A549 (cell line): ENCODE measurements at regions not wholly inside any gene's neighbourhood (a gene's known extent, or its start where the extent isn't known, plus 50 kb on each side); places are given as distances from the start of the nearest gene placed in this dataset.

Experiments used
- ATAC-seq, 2 experiments: fragments of 200-7000 bp in 1 of 2; fragments of >200 bp in 1 of 2; cut with Nextera tagmentation in 1 of 2; cut with Tn5 transposase in 1 of 2; 3 replicates each; pipeline versions ENCODE4 v1.8.0 to v1.9.1; 2018 to 2020; ENCODE audit warnings: mild to moderate bottlenecking in 1 of 2, moderate library complexity in 1 of 2
- CTCF ChIA-PET: fragments of 300-600 bp; sonication (Branson Sonifier 250); formaldehyde crosslinking; extraction: SDS; loops from one replicate; lab custom pipeline; 2021; ENCODE audit warnings: antibody characterized with exemption, inconsistent platforms; lab: Yijun Ruan, JAX
- POLR2A ChIA-PET: fragments of 350-600 bp; formaldehyde crosslinking; extraction: SDS; loops from one replicate; lab custom pipeline; 2021; ENCODE audit warnings: antibody characterized with exemption, inconsistent platforms; lab: Yijun Ruan, JAX
- DNase-seq, 2 experiments: peaks; one replicate each; pipeline versions ENCODE4 v3.0.0 to v3.0.0-alpha.2; 2011 to 2016; ENCODE audit warnings: low read depth in 1 of 2, low spot score in 1 of 2
- FAIRE-seq: peaks from 2 replicates; lab custom pipeline; 2011; peaks lifted over from hg19 to GRCh38; lab: Jason Lieb, UNC
- H3K27ac ChIP-seq, 2 experiments: fragments of >200 bp; sonication (Bioruptor Twin); formaldehyde crosslinking; 3 replicates each; pipeline ENCODE4 v1.5.1; 2016 to 2017
- H3K4me1 ChIP-seq: fragments of >200 bp; sonication (Bioruptor Twin); formaldehyde crosslinking; 3 replicates; pipeline ENCODE4 v1.6.1; 2016
- H3K4me2 ChIP-seq: fragments of >200 bp; sonication (Bioruptor Twin); formaldehyde crosslinking; 3 replicates; pipeline ENCODE4 v1.6.1; 2016
- H3K4me3 ChIP-seq: fragments of >200 bp; sonication (Bioruptor Twin); formaldehyde crosslinking; 3 replicates; pipeline ENCODE4 v1.5.1; 2016
- H3K9me3 ChIP-seq: fragments of >200 bp; sonication (Bioruptor Twin); formaldehyde crosslinking; 3 replicates; pipeline ENCODE4 v1.6.1; 2016
- CBX2 ChIP-seq: fragments of 200-600 bp; sonication (generic); IDR thresholded peaks from 2 replicates; pipeline ENCODE4 v1.6.1; 2016; ENCODE audit warnings: low read depth, mild to moderate bottlenecking, borderline replicate concordance
- CEBPB ChIP-seq, 2 experiments: fragments of >200 bp in 1 of 2; sonication (Bioruptor Twin) in 1 of 2; formaldehyde crosslinking in 1 of 2; IDR thresholded peaks; 2 replicates each; pipeline ENCODE4 v1.6.1; 2012 to 2016
- CTCF ChIP-seq: fragments of >200 bp; sonication (Bioruptor Twin); formaldehyde crosslinking; IDR thresholded peaks from 3 replicates; pipeline ENCODE4 v1.5.1; 2016
- E2F6 ChIP-seq: IDR thresholded peaks from 2 replicates; pipeline ENCODE4 v1.6.1; 2012; ENCODE audit warnings: low read depth, borderline replicate concordance
- EHF ChIP-seq: fragments of 250-450 bp; sonication (Bioruptor Pico); IDR thresholded peaks from 2 replicates; pipeline ENCODE4 v1.5.0; 2020; ENCODE audit warnings: mild to moderate bottlenecking
- ELK1 ChIP-seq: fragments of 150-350 bp; IDR thresholded peaks from 2 replicates; pipeline ENCODE4 v1.6.1; 2014; ENCODE audit warnings: low read depth, mild to moderate bottlenecking, low read length
- EP300 ChIP-seq, 2 experiments: fragments of >200 bp; sonication (Bioruptor Twin); formaldehyde crosslinking; IDR thresholded peaks; 2 replicates in 1 of 2; 3 replicates in 1 of 2; pipeline ENCODE4 v1.6.1; 2016 to 2017
- ESRRA ChIP-seq: fragments of 150-350 bp; IDR thresholded peaks from 2 replicates; pipeline ENCODE4 v1.6.1; 2014; ENCODE audit warnings: mild to moderate bottlenecking, low read length, borderline replicate concordance
- FOSB ChIP-seq: fragments of 250-450 bp; sonication (Bioruptor Pico); IDR thresholded peaks from 2 replicates; pipeline ENCODE4 v1.5.0; 2020; ENCODE audit warnings: mild to moderate bottlenecking, moderate library complexity
- HES2 ChIP-seq: fragments of >200 bp; sonication (Bioruptor Twin); formaldehyde crosslinking; IDR thresholded peaks from 2 replicates; pipeline ENCODE4 v1.6.1; 2016
- HOXB5 ChIP-seq: fragments of 250-450 bp; sonication (Bioruptor Pico); IDR thresholded peaks from 2 replicates; pipeline ENCODE4 v1.5.0; 2020; ENCODE audit warnings: mild to moderate bottlenecking, moderate library complexity
- JUN ChIP-seq, 2 experiments: fragments of >200 bp; sonication (Bioruptor Twin); formaldehyde crosslinking; IDR thresholded peaks; 2 replicates in 1 of 2; 3 replicates in 1 of 2; pipeline ENCODE4 v1.6.1; 2016 to 2017
- JUNB ChIP-seq: fragments of >200 bp; sonication (Bioruptor Twin); formaldehyde crosslinking; IDR thresholded peaks from 2 replicates; pipeline ENCODE4 v1.6.1; 2016
- KDM1A ChIP-seq: fragments of 200-600 bp; sonication (generic); IDR thresholded peaks from 2 replicates; pipeline ENCODE4 v1.6.1; 2016; ENCODE audit warnings: low read depth, mild to moderate bottlenecking
- MAFK ChIP-seq: fragments of 450-650 bp; IDR thresholded peaks from 2 replicates; pipeline ENCODE4 v1.6.1; 2014; ENCODE audit not compliant: partially characterized antibody
- MAZ ChIP-seq: fragments of 150-350 bp; IDR thresholded peaks from 2 replicates; pipeline ENCODE4 v1.6.1; 2014; ENCODE audit warnings: antibody characterized with exemption, low read depth, low read length, borderline replicate concordance
- MYC ChIP-seq: IDR thresholded peaks from 2 replicates; pipeline ENCODE4 v1.6.1; 2012; ENCODE audit warnings: mild to moderate bottlenecking, inconsistent platforms, low read length, improper control_type of control experiment, borderline replicate concordance
- NFE2L2 ChIP-seq: fragments of 150-350 bp; conservative IDR thresholded peaks from 2 replicates; pipeline ENCODE4 v1.6.1; 2014; ENCODE audit warnings: low read length
- POLR2A ChIP-seq: IDR thresholded peaks from 2 replicates; pipeline ENCODE4 v1.6.1; 2012; ENCODE audit warnings: mild to moderate bottlenecking, low read length
- RARB ChIP-seq: fragments of 250-450 bp; sonication (Bioruptor Pico); IDR thresholded peaks from 2 replicates; pipeline ENCODE4 v1.8.0; 2021; ENCODE audit warnings: mild to moderate bottlenecking, moderate library complexity
- RCOR1 ChIP-seq: fragments of 150-350 bp; IDR thresholded peaks from 2 replicates; pipeline ENCODE4 v1.6.1; 2014; ENCODE audit warnings: antibody characterized with exemption, low read length, low read depth
- REST ChIP-seq: fragments of 200-600 bp; sonication (generic); IDR thresholded peaks from 2 replicates; pipeline ENCODE4 v1.6.1; 2016; ENCODE audit warnings: antibody characterized with exemption, mild to moderate bottlenecking, moderate library complexity
- RFX5 ChIP-seq: fragments of 450-650 bp; IDR thresholded peaks from 2 replicates; pipeline ENCODE4 v1.7.1; 2014; ENCODE audit warnings: antibody characterized with exemption, mild to moderate bottlenecking, moderate library complexity
- SREBF2 ChIP-seq: fragments of 450-650 bp; IDR thresholded peaks from 2 replicates; pipeline ENCODE4 v1.6.1; 2014; ENCODE audit warnings: mild to moderate bottlenecking, moderate library complexity
- TFCP2L1 ChIP-seq: fragments of 250-450 bp; sonication (Bioruptor Pico); IDR thresholded peaks from 2 replicates; pipeline ENCODE4 v1.5.0; 2021; ENCODE audit warnings: mild to moderate bottlenecking
- TP53 ChIP-seq: fragments of 250-450 bp; sonication (Bioruptor Pico); IDR thresholded peaks from 2 replicates; pipeline ENCODE4 v1.5.0; 2021; ENCODE audit warnings: mild to moderate bottlenecking, moderate library complexity
- ZC3H11A ChIP-seq: fragments of 450-650 bp; IDR thresholded peaks from 2 replicates; pipeline ENCODE4 v1.6.1; 2014; ENCODE audit warnings: antibody characterized with exemption, mild to moderate bottlenecking
- WGBS: methylation state at CpG from one replicate; pipeline ENCODE4 v1.1.6; 2017; ENCODE audit errors: missing lambda C conversion rate; 5-methylcytosine and 5-hydroxymethylcytosine counted together

- ChIA-PET CTCF (interaction anchor here (1.0 kb wide), 1 partner anchor 8 kb away, joined by 3 read pairs; no protein-coding TSS in a partner anchor), POLR2A (no interaction called here)
- Histone ChIP-seq H3K9me3 (no peaks in the 10 kb centered on the region), H3K4me1 (no peaks in the 10 kb centered on the region), H3K4me2 (no peak overlapping the region), H3K27ac (no peak overlapping the region), H3K4me3 (no peak overlapping the region)
- 48% methylated on average over 2 of the region's 2 CpGs for WGBS
- DNase-seq (no peak), FAIRE-seq (no peak), ATAC-seq (no peak)
- TF ChIP-seq KDM1A = no peak
- no peak for TF ChIP-seq RFX5
- no peak for TF ChIP-seq HES2
- TF ChIP-seq TFCP2L1 (CRISPR knock-in tag) = no peak
- TF ChIP-seq RCOR1 = no peak
- TF ChIP-seq POLR2A = no peak
- no peak for TF ChIP-seq ZC3H11A
Measured at GRCh38 chr12:71024827-71025226, 104.3 kb upstream of the PTPRR start.

- FAIRE-seq (no peak), ATAC-seq (no peak), DNase-seq (no peak)
- Histone ChIP-seq H3K4me2 (no peak overlapping the region), H3K9me3 (no peaks in the 10 kb centered on the region), H3K27ac (no peak overlapping the region), H3K4me1 (no peaks in the 10 kb centered on the region), H3K4me3 (no peak overlapping the region)
- CTCF ChIA-PET = interaction anchor here (1.0 kb wide), 1 partner anchor 9 kb away, joined by 3 read pairs; no protein-coding TSS in a partner anchor
- 25% methylated on average over 5 of the region's 5 CpGs for WGBS
- POLR2A ChIA-PET = no interaction called here
- no peak for TF ChIP-seq MYC
- TF ChIP-seq NFE2L2 = no peak
- no peak for TF ChIP-seq ESRRA
- TF ChIP-seq E2F6 = no peak
- TF ChIP-seq RARB (CRISPR knock-in tag) = no peak
- TF ChIP-seq JUN (IDR thresholded peaks at IDR 0.05) = no peak
- TF ChIP-seq REST = no peak
- TF ChIP-seq HOXB5 (CRISPR knock-in tag) = no peak
- TF ChIP-seq ELK1 = no peak
- TF ChIP-seq MAFK = no peak
- no peak for TF ChIP-seq EHF (CRISPR knock-in tag)
- TF ChIP-seq FOSB (CRISPR knock-in tag) = no peak
- no peak for TF ChIP-seq MAZ
Measured at GRCh38 chr12:71024281-71024680, 103.7 kb upstream of the PTPRR start.

- Histone ChIP-seq H3K4me1 (no peaks in the 10 kb centered on the region), H3K9me3 (no peaks in the 10 kb centered on the region), H3K4me3 (no peak overlapping the region), H3K4me2 (no peak overlapping the region), H3K27ac (no peak overlapping the region)
- WGBS = 16% methylated on average over 3 of the region's 3 CpGs
- no peak for FAIRE-seq
- no peak for ATAC-seq
- no peak for DNase-seq
- ChIA-PET CTCF (interaction anchor here (1.4 kb wide), 1 partner anchor 12 kb away, joined by 4 read pairs; no protein-coding TSS in a partner anchor), POLR2A (no interaction called here)
- no peak for TF ChIP-seq ELK1
- TF ChIP-seq EP300 (IDR thresholded peaks at IDR 0.05) = no peak
- TF ChIP-seq CBX2 = no peak
- no peak for TF ChIP-seq SREBF2
- TF ChIP-seq TP53 (CRISPR knock-in tag) = no peak
- TF ChIP-seq JUNB = no peak
- no peak for TF ChIP-seq CEBPB (IDR thresholded peaks at IDR 0.05)
- TF ChIP-seq KDM1A = no peak
- no peak for TF ChIP-seq CTCF
- no peak for TF ChIP-seq ESRRA
Measured at GRCh38 chr12:71021491-71021890, 101.0 kb upstream of the PTPRR start.
